GM21526 (cell line): ENCODE measurements at regions not wholly inside any gene's neighbourhood (a gene's known extent, or its start where the extent isn't known, plus 50 kb on each side); places are given as distances from the start of the nearest gene placed in this dataset.

ENCODE experiments used
- ATAC-seq: cut with Tn5 transposase; IDR thresholded peaks from one replicate; pipeline ENCODE4 v1.9.1; 2021; ENCODE audit warnings: moderate library complexity; ENCODE audit not compliant: unreplicated experiment, low FRiP score

DNA sequence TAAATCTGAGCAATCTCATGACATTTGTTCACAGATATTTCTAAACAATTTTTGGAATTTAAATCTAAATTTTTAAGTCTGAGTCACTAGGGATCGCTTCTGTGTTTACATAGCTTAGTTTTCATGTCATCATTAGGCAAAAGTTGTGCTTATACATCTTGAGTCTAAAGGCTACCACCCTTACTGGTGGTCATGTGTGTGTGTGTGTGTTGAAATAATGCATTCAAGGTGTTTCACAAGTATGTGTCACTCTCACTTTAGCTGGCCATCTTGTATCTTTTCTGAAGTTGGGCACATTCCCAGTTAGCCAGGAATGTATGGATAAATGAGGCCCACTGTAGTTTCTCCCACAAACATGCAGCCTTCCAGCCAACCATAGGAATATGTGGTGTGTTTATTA is 1162.5 kb upstream of the PRMT6 start:
- no peak for ATAC-seq

DNA sequence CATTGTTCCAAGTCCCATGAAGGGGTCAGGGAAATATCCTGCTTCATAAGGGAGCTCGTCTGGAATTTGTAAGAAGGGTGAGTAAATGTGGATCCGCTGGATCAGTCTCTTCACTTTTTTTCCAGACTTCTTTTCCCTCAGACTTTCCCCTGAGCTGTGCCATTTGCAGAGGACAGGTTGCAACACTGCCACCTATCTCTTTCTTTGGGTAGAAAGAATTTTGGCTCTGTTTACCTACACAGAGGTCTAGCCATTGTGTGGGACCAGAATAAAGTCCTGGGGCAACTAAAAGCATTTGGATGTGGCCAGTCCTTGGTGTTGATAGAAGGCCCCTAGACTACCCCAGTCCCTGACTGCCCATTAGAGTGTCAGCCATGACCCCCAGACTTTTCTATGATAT is 1146.7 kb upstream of the PRMT6 start:
- no peak for ATAC-seq

DNA sequence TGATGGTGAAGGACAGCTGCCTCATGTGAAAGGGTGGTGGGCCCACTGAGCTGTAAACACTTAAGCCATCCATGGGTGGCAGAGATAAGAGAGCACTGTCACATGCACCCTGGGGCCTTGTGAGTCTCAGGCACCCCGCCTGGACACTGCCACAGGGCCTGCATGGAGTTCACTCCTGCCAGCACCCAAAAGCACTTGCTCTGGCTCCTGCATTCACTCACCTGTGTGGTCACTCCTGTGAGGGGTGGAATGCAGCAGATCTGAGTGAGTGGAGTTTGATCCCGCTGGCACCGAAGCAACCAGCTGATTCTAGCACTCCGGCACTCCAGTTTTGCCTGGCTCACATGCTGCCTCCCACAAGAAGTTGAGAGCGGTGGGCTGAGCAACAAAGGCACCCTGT is 1142.1 kb upstream of the PRMT6 start:
- no peak for ATAC-seq

DNA sequence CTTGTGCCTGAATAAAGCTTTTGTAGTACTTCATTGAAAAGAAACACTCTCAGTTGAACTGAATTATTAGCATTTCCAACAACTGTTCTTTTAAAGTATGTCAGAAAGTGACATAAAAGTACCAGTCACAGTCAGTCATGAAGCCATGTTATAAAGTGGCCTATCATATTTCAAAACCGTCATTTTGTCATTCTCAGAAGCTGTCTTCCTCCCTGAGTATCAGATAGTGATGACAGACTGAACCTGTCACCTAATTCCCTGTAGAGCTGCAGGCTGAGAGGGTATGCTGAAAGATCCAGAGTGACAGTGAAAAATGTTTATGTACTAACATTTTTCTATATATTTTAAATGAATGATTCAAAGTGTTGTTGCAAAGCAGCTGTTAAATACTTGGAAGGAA is 1121.7 kb upstream of the PRMT6 start:
- ATAC-seq, result no peak

DNA sequence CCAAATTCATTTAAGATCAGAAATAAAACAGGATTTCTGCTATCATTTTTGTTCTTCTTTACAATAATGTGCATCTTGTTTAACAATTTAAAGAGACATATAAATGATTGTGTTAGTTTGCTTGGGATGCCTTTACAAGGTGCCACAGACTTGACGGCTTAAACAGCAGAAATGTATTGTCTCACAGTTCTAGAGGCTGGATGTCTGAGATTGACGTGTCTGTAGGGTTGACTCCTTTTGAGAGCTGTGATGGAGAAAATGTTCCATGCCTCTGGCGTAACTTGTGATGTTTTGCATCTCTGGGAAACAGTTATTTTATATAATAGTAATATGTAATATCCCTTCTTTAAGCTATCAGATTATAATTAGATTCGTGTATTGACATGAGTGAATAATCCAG is 1091.6 kb upstream of the PRMT6 start:
- ATAC-seq, result no peak

DNA sequence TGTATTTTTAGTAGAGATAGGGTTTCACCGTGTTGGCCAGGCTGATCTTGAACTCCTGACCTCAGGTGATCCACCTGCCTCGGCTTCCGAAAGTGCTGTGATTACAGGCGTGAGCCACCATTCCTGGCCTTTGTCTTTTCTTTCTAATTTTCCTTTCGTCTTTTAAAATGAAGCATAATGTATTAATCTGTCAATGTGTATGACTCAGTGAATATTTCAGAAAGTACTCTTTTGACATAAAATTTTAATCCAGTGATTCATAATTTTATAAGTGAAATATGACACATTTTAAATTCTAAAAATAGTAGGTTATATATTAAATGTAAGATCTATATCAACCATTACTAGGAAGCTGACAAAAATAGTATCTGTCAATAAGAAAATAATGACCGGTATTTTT is 1059.0 kb upstream of the PRMT6 start:
- no peak for ATAC-seq

DNA sequence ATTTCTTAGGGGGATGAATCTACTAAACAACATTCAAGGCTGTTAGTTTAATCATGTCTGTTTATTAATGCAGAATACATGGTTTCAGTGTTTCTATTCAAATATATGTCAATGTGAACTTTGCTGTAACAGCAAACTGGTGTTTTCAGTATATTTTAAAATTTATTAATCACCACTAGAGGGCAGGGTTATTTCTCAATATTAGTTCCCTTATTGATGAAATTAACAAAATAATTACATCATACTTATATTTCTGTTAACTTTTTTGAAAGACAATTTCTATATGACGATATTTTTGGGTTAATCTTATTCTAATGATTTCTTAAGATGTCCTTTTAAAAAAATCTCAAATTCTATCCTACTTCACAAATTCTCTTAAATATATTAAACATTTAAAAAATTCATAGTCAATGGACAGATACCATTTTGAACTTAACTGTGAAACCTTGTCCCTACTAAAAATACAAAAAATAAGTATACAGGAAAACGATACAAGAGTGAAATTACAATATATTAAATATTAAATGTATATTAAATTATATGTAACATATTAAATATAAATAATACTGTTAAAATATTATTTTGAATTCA is 1034.1 kb upstream of the PRMT6 start:
- no peak for ATAC-seq

DNA sequence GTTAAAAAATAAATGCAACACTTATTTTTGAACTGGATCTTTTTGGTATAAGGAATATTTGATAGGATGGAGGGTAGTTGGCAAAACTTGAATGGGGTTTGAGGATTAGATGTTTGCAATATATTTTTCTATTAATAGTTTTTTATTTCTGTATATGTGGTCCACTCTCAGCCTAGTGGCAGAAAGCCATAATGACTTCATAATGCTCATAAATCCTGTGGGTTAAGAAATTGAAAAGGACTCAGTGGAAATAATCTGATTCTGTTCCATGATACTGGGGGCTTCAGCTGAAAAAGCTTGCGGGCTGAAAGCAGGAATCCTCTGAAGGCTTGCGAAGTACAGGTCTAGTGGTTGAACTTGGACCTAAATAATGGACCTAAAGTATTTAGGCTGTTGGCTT is 1028.6 kb upstream of the PRMT6 start:
- no peak for ATAC-seq

DNA sequence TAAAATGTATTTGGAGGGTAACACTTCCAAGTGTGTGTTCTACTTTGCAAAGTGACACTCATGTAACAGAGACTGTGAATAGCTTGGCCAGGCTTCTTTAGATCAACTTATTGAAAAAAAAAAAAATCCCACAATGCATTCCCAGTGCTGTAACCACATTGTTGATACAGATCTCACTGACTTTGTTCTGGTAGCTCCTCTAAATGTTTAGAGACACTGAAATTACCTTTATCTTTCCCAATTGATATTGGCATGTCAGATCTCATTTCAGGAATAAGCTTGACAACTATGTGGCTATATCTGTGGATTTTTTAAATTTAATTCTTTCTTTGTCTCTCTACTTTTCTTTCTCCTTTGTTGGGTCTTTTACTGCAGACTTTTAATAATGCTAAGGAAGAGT is 1018.9 kb upstream of the PRMT6 start:
- ATAC-seq, result no peak

DNA sequence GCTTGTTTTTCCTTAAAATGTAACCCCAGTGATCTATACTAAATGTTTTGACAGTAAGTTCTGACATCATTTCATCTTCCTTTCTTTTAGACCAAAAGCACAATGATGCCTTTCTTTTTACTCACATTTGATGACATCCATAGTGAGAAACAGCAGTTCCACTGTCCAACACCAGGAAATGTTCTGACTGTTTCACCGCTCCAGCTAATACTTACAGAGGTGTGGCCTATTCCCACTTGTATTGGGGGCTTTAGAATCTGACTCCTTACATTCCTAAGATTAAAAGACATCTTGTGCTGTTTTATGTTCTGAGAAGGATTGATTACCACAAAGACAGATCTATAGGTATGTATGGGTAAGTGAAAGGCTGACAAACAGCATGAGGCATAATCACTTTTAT is 1018.2 kb upstream of the PRMT6 start:
- ATAC-seq, result no peak

DNA sequence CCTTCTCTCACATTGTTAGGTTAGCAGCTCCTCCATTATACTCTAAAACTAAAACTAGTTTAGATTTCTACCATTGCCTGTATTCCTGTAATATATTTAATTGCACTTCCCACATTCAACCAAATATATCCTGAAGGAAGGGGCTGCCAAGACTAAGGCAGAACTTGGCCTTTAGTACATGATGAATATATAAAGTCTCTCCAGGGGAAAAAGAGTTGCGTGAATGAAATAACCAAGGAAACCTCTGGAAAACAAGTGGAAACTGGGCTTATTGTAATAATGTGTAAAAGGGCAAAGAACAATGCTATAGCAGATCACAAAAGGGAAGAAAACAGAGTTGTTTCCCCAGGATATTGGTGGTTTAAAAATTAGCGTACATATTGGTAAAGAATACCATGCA is 1012.5 kb upstream of the PRMT6 start:
- ATAC-seq, result no peak

DNA sequence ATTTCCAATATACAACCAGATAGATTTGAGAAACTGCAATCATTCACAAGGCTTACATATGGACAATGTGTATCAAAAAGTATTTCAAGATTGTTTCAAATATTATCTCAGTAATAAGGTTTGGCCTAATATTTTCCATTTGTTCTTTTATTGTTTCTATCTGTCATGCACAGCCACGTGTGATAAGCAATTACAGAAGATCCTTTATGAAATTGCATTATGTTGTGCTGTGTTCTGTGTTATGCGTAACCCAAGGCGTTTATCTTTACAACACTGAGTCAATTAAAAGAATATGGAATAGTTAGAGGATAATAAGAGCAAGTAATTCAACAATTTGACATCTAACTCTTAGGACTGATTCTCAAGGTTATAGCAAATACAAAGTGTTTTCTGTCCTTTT is 1009.3 kb upstream of the PRMT6 start:
- no peak for ATAC-seq

DNA sequence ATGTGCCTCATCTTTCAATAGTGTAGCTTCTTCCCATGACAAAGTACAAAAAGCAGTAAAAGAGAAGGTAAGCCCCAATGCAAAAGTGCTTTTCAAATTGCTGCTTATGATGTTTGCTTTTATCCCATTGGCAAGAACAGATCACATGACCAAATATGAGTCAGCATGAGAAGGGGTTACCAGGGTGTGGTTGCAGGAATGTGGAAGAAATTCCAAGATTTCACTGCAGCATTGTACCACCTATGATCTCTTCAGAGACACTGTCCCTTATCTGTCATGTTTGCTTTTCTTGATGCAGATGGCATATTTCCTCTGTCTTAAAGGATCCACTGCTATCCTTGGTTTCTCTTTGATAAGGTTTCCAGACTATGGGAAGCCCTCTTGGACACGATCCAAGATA is 1006.9 kb upstream of the PRMT6 start:
- no peak for ATAC-seq

DNA sequence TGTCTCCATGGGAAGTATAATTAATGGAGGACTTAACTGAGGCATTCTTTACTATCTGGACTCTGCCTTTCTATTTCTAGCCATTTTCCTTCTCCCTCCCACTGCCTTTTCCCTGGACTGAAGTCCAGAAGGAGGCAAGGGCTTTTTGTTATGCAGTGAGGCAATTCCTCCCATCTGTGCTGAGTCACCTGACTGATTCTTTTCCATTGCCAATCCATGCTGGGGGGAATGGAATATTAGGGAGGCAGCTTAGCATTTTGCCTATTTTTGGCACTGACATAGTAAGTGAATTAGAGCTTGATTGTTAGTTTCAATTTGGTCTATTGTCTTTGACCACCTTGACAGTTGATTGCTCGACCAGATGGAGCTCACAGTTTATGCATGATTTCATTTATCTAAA is 1000.6 kb upstream of the PRMT6 start:
- ATAC-seq, result no peak

DNA sequence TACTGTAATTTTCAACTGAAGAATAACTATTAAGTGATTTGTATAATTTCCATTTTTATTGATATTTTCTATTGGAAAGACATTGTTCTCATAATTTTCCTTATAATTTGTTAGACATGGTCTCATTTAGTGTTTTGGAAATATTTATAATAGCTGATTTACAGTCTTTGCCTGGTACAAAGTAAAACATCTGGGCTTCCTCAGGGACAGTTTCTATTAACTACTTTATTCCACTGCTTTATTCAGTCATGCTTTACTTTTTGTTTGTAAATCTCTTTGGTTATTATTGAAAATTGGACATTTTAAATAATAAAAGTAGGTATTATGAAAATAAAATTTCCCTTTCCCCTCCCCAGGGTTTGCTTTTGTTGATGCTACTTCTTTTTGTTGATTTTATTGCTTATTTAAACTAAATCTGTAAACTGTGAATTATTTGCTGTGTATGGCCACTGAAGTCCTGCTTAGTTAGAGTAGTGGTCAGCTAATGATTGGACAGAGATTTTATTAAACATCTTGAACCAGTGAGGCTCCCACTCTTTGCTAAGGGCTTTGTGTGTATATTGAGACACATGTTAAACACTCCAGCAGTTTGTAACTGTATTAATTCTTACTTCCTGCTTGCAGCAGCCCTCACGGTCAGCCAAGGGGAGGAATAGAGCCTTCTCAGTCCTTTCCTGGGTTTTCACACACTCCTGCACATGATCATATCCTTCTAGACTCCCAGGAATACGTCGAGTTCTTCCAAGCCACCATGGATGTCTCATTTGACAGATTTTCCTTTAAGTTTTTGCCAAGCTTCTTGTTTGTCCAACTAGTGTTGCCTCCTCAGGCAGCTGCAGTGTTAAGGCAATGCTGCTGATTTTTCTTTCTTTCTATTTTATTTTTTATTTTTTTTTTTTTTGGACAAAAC is 994.6 kb upstream of the PRMT6 start:
- ATAC-seq, result no peak

DNA sequence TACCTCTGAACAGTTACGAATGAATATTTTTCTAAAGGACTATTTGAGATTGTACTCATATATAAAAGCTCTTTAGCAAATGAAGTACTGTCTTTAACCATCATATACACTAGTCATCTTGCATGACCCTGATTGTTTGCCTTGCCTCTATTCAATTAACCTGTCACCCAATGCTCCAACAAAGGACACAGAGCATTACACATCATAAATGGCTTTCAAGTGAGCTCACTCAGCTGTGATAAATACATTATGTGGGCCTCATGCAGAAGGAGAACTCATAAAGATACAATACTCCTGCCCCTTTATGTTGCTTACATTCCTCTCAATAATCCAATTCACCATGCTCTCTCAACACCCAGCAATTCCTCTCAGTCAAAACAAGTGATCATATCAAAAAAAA is 993.0 kb upstream of the PRMT6 start:
- ATAC-seq, result no peak

DNA sequence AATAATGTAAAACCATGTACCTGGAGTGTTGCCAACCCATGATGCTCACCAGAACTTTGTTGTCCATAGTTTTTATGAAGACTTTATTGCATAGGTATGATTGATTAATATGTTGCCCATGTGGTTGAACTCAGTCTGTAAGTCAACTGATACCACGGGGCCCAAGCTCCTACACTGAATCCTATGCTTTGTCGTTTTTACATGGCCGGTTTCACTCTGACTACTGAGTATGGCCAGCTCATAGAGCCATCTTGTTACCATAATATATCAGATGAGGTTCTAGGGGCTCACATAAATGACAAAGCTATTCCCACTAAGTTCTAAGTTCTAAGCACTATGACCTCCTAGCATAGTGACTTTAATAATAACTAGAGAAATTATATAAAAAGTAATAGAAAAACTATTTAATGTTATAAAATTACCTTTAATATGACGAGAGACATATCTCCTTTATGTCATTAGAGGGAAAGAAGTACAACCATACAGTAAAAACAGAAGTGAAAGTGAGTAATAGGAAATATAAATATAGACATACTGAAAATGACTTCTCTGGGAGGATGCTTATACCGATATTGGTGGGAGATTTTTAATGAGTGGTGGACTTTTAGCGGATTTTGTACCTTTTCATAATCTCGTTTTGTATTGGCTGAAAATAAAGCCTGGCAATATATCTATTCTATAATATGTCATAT is 983.4 kb upstream of the PRMT6 start:
- peak; percentile 98 for ATAC-seq

DNA sequence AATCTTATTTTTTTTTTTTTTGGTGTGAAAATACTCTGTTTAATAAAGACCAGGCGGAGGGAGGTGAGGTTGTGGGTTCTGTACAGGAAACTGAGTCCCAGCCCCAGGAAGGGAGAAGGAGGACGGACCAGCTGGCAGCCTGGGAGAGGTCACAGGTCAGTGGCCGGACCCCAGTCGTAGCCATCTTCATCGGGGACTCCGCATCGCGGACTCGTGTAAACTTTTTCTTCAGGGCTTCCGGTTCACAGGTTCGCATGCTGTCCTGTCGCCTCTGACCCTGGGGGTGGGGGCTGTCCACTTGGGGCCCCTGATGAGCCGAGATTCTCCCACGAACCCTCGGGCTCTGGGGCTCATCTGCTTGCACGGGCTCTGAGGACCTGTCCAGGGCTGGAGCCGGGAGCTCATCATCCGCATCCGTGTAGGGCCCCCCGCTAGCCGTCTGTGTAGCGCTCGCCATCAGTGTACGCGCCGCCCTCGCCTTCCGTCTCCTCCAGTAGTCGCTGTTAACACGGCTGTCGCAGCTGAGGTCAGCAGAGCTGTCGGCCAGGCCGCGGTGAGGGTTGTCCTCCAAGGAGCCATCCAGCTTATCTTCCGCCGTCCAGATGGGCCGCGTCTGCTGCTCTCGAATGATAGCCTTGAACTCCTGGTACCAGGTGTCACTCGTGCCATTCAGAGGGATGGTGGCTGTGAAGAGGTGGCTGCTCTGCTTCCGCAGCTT is 975.7 kb upstream of the PRMT6 start:
- ATAC-seq, result no peak

DNA sequence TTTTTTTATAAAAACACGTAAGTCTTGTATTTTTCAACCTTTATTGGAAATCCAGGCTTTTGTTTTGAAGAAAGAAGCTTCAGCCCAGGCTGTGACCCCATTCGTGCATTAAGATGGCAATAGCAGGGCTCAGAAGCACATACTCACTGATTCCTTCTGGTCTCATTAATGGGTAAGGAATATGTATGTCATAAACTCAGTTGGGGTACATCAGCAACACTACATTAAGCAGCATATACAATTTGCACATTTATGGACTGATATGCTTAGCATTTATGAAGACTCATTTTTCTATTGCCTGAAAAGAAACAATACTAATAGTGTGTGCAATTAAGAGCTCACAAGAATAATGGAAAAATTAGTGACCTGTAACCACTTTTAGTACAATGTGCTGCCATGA is 945.4 kb upstream of the PRMT6 start:
- ATAC-seq, result no peak

DNA sequence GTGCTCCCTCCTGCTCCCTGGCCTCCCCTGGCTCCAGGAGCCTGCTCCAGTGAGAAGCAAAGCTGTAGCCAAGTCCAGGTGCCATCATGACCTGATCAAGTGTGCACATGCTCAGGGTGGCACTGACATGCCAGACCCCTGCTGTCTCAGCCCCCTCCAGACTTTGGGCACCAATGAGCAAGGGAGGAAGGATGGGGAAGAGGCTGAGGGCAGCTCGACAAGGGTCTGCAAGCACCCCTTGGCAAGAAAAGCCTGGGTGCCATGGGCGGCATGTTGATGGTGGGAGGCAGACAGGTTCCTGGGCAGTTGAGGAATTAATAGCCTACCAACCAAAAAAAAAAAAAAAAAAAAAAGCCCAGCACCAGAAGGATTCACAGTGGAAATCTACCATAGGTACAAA is 942.6 kb upstream of the PRMT6 start:
- no peak for ATAC-seq

DNA sequence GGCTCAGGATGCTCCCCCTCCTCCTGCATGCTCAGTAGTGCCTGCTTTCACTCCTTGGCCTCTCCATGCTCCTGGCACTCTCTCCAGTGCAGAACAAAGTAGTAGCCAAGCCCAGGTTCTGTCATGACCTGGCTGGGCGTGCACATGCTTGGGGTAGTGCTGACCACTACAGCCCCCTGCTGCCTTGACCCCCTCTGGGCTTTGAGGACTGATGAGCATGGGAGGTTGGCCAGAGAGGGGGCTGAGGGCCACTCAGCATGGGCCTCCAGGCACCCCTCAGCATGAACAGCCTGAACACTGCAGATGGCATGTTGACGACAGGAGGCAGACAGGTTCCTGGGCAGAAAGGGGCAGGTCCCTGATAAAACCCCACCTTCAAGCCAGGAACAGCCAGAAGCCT is 935.7 kb upstream of the PRMT6 start:
- no peak for ATAC-seq
